Mesenchymal stem cell (in vitro differentiated cells and primary cell): ENCODE measurements at regions not wholly inside any gene's neighbourhood (a gene's known extent, or its start where the extent isn't known, plus 50 kb on each side); places are given as distances from the start of the nearest gene placed in this dataset.

Source experiments
- DNase-seq: peaks from one replicate; pipeline ENCODE4 v3.0.0-alpha.2; 2013
- H2AFZ ChIP-seq: one replicate; pipeline ENCODE4 v1.6.1; 2013; ENCODE audit warnings: low read depth, mild to moderate bottlenecking, control low read depth, inconsistent platforms, low read length, moderate library complexity
- H2AK5ac ChIP-seq: 2 replicates; pipeline ENCODE4 v1.6.1; 2013; ENCODE audit warnings: low read length, moderate library complexity, mild to moderate bottlenecking, inconsistent platforms; ENCODE audit not compliant: severe bottlenecking
- H2BK120ac ChIP-seq: one replicate; pipeline ENCODE4 v1.6.1; 2013; ENCODE audit warnings: low read depth, mild to moderate bottlenecking, inconsistent platforms, low read length, moderate library complexity
- H2BK12ac ChIP-seq, 2 experiments: one replicate each; pipeline ENCODE4 v1.6.1; 2013; ENCODE audit warnings: inconsistent platforms in 2 of 2, low read length in 2 of 2, mild to moderate bottlenecking in 2 of 2, moderate library complexity in 2 of 2, control low read depth in 1 of 2
- H2BK15ac ChIP-seq: one replicate; pipeline ENCODE4 v1.6.1; 2013; ENCODE audit warnings: mild to moderate bottlenecking, low read depth, inconsistent platforms; ENCODE audit not compliant: poor library complexity, severe bottlenecking
- H2BK5ac ChIP-seq: 2 replicates; pipeline ENCODE4 v1.6.1; 2013; ENCODE audit warnings: low read depth, mild to moderate bottlenecking, low read length, control low read depth, inconsistent platforms; ENCODE audit not compliant: poor library complexity, severe bottlenecking
- H3K14ac ChIP-seq, 2 experiments: one replicate each; pipeline ENCODE4 v1.6.1; 2013; ENCODE audit warnings: inconsistent platforms in 2 of 2, low read length in 2 of 2, control low read depth in 1 of 2, mild to moderate bottlenecking in 1 of 2, moderate library complexity in 1 of 2
- H3K18ac ChIP-seq, 2 experiments: one replicate each; pipeline ENCODE4 v1.6.1; 2013; ENCODE audit warnings: inconsistent platforms in 2 of 2, low read length in 2 of 2, control low read depth in 1 of 2, low read depth in 1 of 2, mild to moderate bottlenecking in 1 of 2
- H3K23ac ChIP-seq, 2 experiments: one replicate each; pipeline ENCODE4 v1.6.1; 2013; ENCODE audit warnings: inconsistent platforms in 2 of 2, low read length in 2 of 2, mild to moderate bottlenecking in 2 of 2, moderate library complexity in 2 of 2, control low read depth in 1 of 2
- H3K27ac ChIP-seq: 2 replicates; pipeline ENCODE4 v1.5.1; 2013; ENCODE audit warnings: mild to moderate bottlenecking, moderate library complexity, low read length, control low read depth, inconsistent platforms; ENCODE audit not compliant: poor library complexity, severe bottlenecking
- H3K27me3 ChIP-seq, 2 experiments: 2 replicates each; pipeline versions ENCODE4 v1.6.1 to v1.7.0; 2013; ENCODE audit warnings: low read length in 2 of 2, mild to moderate bottlenecking in 2 of 2, moderate library complexity in 2 of 2, control low read depth in 1 of 2, inconsistent platforms in 1 of 2; ENCODE audit not compliant: control insufficient read depth in 1 of 2, insufficient read depth in 1 of 2
- H3K36me3 ChIP-seq, 2 experiments: 2 replicates each; pipeline versions ENCODE4 v1.6.1 to v1.7.0; 2013; ENCODE audit warnings: low read length in 2 of 2, control low read depth in 1 of 2, inconsistent platforms in 1 of 2, low read depth in 1 of 2, mild to moderate bottlenecking in 1 of 2; ENCODE audit not compliant: insufficient read depth in 2 of 2, control insufficient read depth in 1 of 2
- H3K4ac ChIP-seq, 2 experiments: one replicate each; pipeline ENCODE4 v1.6.1; 2013; ENCODE audit warnings: inconsistent platforms in 2 of 2, low read length in 2 of 2, mild to moderate bottlenecking in 2 of 2, moderate library complexity in 2 of 2, control low read depth in 1 of 2, low read depth in 1 of 2
- H3K4me1 ChIP-seq: 2 replicates; pipeline ENCODE4 v1.6.1; 2013; ENCODE audit warnings: low read depth, low read length, control low read depth; ENCODE audit not compliant: control insufficient read depth, insufficient read depth
- H3K4me2 ChIP-seq: 2 replicates; pipeline ENCODE4 v1.6.1; 2013; ENCODE audit warnings: low read length, mild to moderate bottlenecking, inconsistent platforms; ENCODE audit not compliant: poor library complexity, severe bottlenecking
- H3K4me3 ChIP-seq, 2 experiments: 2 replicates each; pipeline versions ENCODE4 v1.5.1 to v1.7.0; 2013; ENCODE audit warnings: low read length in 2 of 2, mild to moderate bottlenecking in 2 of 2, control low read depth in 1 of 2, low read depth in 1 of 2; ENCODE audit not compliant: insufficient read depth in 1 of 2
- H3K79me1 ChIP-seq: replicated peaks from 2 replicates; pipeline ENCODE4 v1.6.1; 2013; ENCODE audit warnings: mild to moderate bottlenecking, control low read depth, low read length, inconsistent platforms; ENCODE audit not compliant: poor library complexity, severe bottlenecking
- H3K9ac ChIP-seq: 2 replicates; pipeline ENCODE4 v1.7.0; 2013; ENCODE audit warnings: mild to moderate bottlenecking, low read length, moderate library complexity
- H3K9me3 ChIP-seq: 2 replicates; pipeline ENCODE4 v1.7.0; 2013; ENCODE audit warnings: mild to moderate bottlenecking, low read length; ENCODE audit not compliant: control insufficient read depth
- H4K8ac ChIP-seq: one replicate; pipeline ENCODE4 v1.6.1; 2013; ENCODE audit warnings: inconsistent platforms, mild to moderate bottlenecking, low read length, moderate library complexity
- H4K91ac ChIP-seq: one replicate; pipeline ENCODE4 v1.6.1; 2013; ENCODE audit warnings: mild to moderate bottlenecking, low read length, inconsistent platforms
- WGBS: methylation state at CpG from one replicate; pipeline ENCODE4 v1.1.7; 2013; ENCODE audit warnings: mixed read lengths; 5-methylcytosine and 5-hydroxymethylcytosine counted together

GRCh38 chr16:65280845-65281512, 159.1 kb upstream of the CDH11 start:
- H3K27ac ChIP-seq: no peak overlapping the region
- no peak overlapping the region for H3K4me2 ChIP-seq
- no peak for DNase-seq
- H3K9ac ChIP-seq: no peak overlapping the region
- no peak overlapping the region for H3K4me3 ChIP-seq
- H3K36me3 ChIP-seq: no peaks in the 10 kb centered on the region
- no peak overlapping the region for H4K8ac ChIP-seq
- 47% methylated on average over 8 of the region's 8 CpGs for WGBS
- no peak overlapping the region for H4K91ac ChIP-seq
- no peak overlapping the region for H2AK5ac ChIP-seq
- no peaks in the 10 kb centered on the region for H3K9me3 ChIP-seq
- H3K23ac ChIP-seq: no peak overlapping the region
- no peaks in the 10 kb centered on the region for H3K4me1 ChIP-seq
- no peaks in the 10 kb centered on the region for H3K79me1 ChIP-seq
- H2BK12ac ChIP-seq: peak overlapping the region in 1 of 2 experiments; percentile 52
- no peak overlapping the region for H2BK15ac ChIP-seq
- no peaks in the 10 kb centered on the region for H3K27me3 ChIP-seq
- no peak overlapping the region for H3K4ac ChIP-seq
- no peak overlapping the region for H2BK120ac ChIP-seq
- peak overlapping the region in 1 of 2 experiments; percentile 12 for H3K18ac ChIP-seq
- peak overlapping the region; percentile 14 for H2AFZ ChIP-seq
- peak overlapping the region in 1 of 2 experiments; percentile 84 for H3K14ac ChIP-seq
- H2BK5ac ChIP-seq: no peak overlapping the region

GRCh38 chr16:65279576-65279975, 157.7 kb upstream of the CDH11 start:
- Histone ChIP-seq H3K9me3 (no peaks in the 10 kb centered on the region), H2AFZ (no peak overlapping the region), H3K36me3 (no peaks in the 10 kb centered on the region), H2BK12ac (no peak overlapping the region), H3K14ac (no peak overlapping the region), H3K4ac (no peak overlapping the region), H2BK15ac (no peak overlapping the region), H2AK5ac (no peak overlapping the region), H2BK5ac (no peak overlapping the region), H2BK120ac (no peak overlapping the region), H3K9ac (no peak overlapping the region), H3K4me1 (no peaks in the 10 kb centered on the region), H4K8ac (no peak overlapping the region), H3K4me3 (no peak overlapping the region), H3K27ac (no peak overlapping the region), H3K18ac (no peak overlapping the region), H3K23ac (no peak overlapping the region), H4K91ac (no peak overlapping the region), H3K79me1 (no peaks in the 10 kb centered on the region), H3K27me3 (no peaks in the 10 kb centered on the region), H3K4me2 (no peak overlapping the region)
- 97% methylated on average over 1 of the region's 1 CpG for WGBS
- no peak for DNase-seq

GRCh38 chr16:65278874-65279273, 157.0 kb upstream of the CDH11 start:
- H3K27me3 ChIP-seq: no peaks in the 10 kb centered on the region
- H4K91ac ChIP-seq: no peak overlapping the region
- H3K36me3 ChIP-seq: no peaks in the 10 kb centered on the region
- no peak overlapping the region for H3K27ac ChIP-seq
- H3K4ac ChIP-seq: no peak overlapping the region
- H2BK120ac ChIP-seq: no peak overlapping the region
- no peak overlapping the region for H2BK5ac ChIP-seq
- H2AK5ac ChIP-seq: no peak overlapping the region
- H3K9me3 ChIP-seq: no peaks in the 10 kb centered on the region
- H2BK15ac ChIP-seq: no peak overlapping the region
- H3K18ac ChIP-seq: no peak overlapping the region
- H3K79me1 ChIP-seq: no peaks in the 10 kb centered on the region
- H3K23ac ChIP-seq: no peak overlapping the region
- H2BK12ac ChIP-seq: no peak overlapping the region
- no peak overlapping the region for H3K9ac ChIP-seq
- no peak overlapping the region for H3K4me2 ChIP-seq
- WGBS: 92% methylated on average over 6 of the region's 6 CpGs
- H2AFZ ChIP-seq: no peak overlapping the region
- no peak overlapping the region for H4K8ac ChIP-seq
- H3K14ac ChIP-seq: no peak overlapping the region
- H3K4me1 ChIP-seq: no peaks in the 10 kb centered on the region
- DNase-seq: no peak
- H3K4me3 ChIP-seq: no peak overlapping the region

GRCh38 chr16:65274566-65274965, 152.7 kb upstream of the CDH11 start:
- no peak overlapping the region for H3K18ac ChIP-seq
- H3K14ac ChIP-seq: no peak overlapping the region
- no peak overlapping the region for H3K4ac ChIP-seq
- H2BK12ac ChIP-seq: no peak overlapping the region
- no peak overlapping the region for H2AFZ ChIP-seq
- 84% methylated on average over 3 of the region's 3 CpGs for WGBS
- no peaks in the 10 kb centered on the region for H3K27me3 ChIP-seq
- H3K4me3 ChIP-seq: no peak overlapping the region
- H4K91ac ChIP-seq: no peak overlapping the region
- no peak overlapping the region for H3K4me2 ChIP-seq
- no peaks in the 10 kb centered on the region for H3K9me3 ChIP-seq
- no peak overlapping the region for H4K8ac ChIP-seq
- H3K23ac ChIP-seq: no peak overlapping the region
- no peak overlapping the region for H3K9ac ChIP-seq
- DNase-seq: no peak
- no peaks in the 10 kb centered on the region for H3K79me1 ChIP-seq
- no peak overlapping the region for H3K27ac ChIP-seq
- no peak overlapping the region for H2BK15ac ChIP-seq
- no peak overlapping the region for H2BK120ac ChIP-seq
- H3K4me1 ChIP-seq: no peaks in the 10 kb centered on the region
- H3K36me3 ChIP-seq: no peaks in the 10 kb centered on the region
- no peak overlapping the region for H2AK5ac ChIP-seq
- no peak overlapping the region for H2BK5ac ChIP-seq
